ENCODE measurements at regions not wholly inside any gene's neighbourhood (a gene's known extent, or its start where the extent isn't known, plus 50 kb on each side); places are given as distances from the start of the nearest gene placed in this dataset.
"Not testable (repeated sequence)": the region's sequence is repeated elsewhere in the genome, so short reads cannot be mapped to it uniquely, and the experiment has no call there.

GRCh38 chr3:26505399-26505798 is 117.2 kb upstream of the LRRC3B start:
- no peak for DNase-seq (ENCODE audit: low spot score)
- TF ChIP-seq, protein P1, sequence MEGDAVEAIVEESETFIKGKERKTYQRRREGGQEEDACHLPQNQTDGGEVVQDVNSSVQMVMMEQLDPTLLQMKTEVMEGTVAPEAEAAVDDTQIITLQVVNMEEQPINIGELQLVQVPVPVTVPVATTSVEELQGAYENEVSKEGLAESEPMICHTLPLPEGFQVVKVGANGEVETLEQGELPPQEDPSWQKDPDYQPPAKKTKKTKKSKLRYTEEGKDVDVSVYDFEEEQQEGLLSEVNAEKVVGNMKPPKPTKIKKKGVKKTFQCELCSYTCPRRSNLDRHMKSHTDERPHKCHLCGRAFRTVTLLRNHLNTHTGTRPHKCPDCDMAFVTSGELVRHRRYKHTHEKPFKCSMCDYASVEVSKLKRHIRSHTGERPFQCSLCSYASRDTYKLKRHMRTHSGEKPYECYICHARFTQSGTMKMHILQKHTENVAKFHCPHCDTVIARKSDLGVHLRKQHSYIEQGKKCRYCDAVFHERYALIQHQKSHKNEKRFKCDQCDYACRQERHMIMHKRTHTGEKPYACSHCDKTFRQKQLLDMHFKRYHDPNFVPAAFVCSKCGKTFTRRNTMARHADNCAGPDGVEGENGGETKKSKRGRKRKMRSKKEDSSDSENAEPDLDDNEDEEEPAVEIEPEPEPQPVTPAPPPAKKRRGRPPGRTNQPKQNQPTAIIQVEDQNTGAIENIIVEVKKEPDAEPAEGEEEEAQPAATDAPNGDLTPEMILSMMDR (IDR thresholded peaks at IDR 0.05; ENCODE audit: borderline replicate concordance, control extremely low read depth, extremely low read depth, insufficient read depth, missing control alignments) = no peak
- in situ Hi-C loops (cut with MboI; ENCODE audit: low sequenced_read_pairs, unreplicated experiment) = no loop called here

DNA sequence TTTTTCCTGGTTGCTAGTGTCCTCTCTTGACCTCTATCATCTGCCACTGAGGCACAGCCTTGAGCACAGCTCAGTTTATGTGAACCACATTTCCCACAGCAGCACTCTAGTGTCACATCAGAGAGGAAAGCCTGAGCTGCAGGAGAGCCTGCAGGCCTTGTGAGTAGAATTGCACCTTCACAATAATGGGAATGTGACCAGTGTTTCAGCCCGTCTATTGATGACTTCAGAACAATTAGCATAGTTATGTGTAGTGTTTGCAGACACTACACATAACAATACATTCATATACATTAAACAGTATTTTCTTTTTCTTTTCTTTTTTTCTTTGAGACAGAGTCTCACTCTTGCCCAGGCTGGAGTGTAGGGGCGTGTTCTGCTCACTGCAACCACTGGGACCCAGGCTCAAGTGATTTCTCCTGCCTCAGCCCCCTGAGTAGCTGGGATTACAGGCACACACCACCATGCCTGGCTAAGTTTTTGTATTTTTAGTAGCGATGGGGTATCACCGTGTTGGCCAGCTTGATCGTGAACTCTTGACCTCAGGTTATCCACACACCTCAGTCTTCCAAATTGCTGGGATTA is 108.0 kb upstream of the LRRC3B start:
- DNase-seq (ENCODE audit: low spot score); in situ Hi-C loops (cut with MboI; ENCODE audit: low sequenced_read_pairs, unreplicated experiment): not testable (repeated sequence)

GRCh38 chr3:26515351-26515750 is 107.2 kb upstream of the LRRC3B start:
- in situ Hi-C loops (cut with MboI; ENCODE audit: low sequenced_read_pairs, unreplicated experiment) = no loop called here
- TF ChIP-seq, protein P1 (IDR thresholded peaks at IDR 0.05; ENCODE audit: borderline replicate concordance, control extremely low read depth, extremely low read depth, insufficient read depth, missing control alignments) = no peak
- no peak for DNase-seq (ENCODE audit: low spot score)

DNA sequence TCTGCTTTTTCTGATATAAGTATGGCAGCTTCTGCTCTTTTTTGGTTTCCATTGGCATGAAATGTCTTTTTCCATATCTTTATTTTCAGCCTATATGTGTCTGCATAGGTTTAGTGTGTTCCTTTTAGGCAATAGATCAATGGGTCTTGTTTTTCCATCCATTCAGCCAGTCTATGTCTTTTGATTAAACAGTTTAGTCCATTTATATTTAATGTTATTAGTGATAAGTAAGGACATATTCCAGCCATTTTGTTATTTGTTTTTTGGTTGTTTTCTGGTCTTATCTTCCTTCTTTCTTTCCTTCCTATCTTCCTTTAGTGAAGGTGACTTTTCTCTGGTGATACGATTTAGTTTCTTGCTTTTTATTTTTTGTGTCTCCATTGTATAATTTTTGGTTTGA is 101.3 kb upstream of the LRRC3B start:
- no peak for DNase-seq (ENCODE audit: low spot score)
- TF ChIP-seq, protein P1 (IDR thresholded peaks at IDR 0.05; ENCODE audit: borderline replicate concordance, control extremely low read depth, extremely low read depth, insufficient read depth, missing control alignments) = no peak
- in situ Hi-C loops (cut with MboI; ENCODE audit: low sequenced_read_pairs, unreplicated experiment) = no loop called here

GRCh38 chr3:26522919-26523318 is 99.7 kb upstream of the LRRC3B start:
- no peak for DNase-seq (ENCODE audit: low spot score)
- in situ Hi-C loops (cut with MboI; ENCODE audit: low sequenced_read_pairs, unreplicated experiment) = no loop called here
- TF ChIP-seq, protein P1 (IDR thresholded peaks at IDR 0.05; ENCODE audit: borderline replicate concordance, control extremely low read depth, extremely low read depth, insufficient read depth, missing control alignments) = no peak

DNA sequence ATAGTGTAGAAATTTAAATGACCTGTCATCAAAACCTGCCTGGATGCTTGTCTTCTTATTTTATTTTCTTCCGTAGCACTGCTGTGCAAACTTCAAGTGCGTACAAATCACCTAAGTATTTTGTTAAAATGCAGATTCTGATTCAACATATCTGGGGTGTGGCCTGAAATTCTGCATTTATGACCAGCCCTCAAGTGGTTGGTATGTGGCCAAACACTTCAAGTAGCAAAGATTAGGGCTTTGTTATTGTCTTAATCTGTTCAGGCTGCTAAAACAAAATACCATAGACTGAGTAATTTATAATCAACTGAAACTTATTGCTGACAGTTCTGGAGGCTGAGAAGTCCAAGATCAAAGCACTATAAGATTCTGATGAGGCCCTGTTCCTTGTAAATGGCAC is 97.6 kb upstream of the LRRC3B start:
- no peak for DNase-seq (ENCODE audit: low spot score)
- in situ Hi-C loops (cut with MboI; ENCODE audit: low sequenced_read_pairs, unreplicated experiment) = no loop called here
- TF ChIP-seq, protein P1 (IDR thresholded peaks at IDR 0.05; ENCODE audit: borderline replicate concordance, control extremely low read depth, extremely low read depth, insufficient read depth, missing control alignments) = no peak

GRCh38 chr3:26535151-26535550 is 87.4 kb upstream of the LRRC3B start:
- TF ChIP-seq, protein P1 (IDR thresholded peaks at IDR 0.05; ENCODE audit: borderline replicate concordance, control extremely low read depth, extremely low read depth, insufficient read depth, missing control alignments) = no peak
- DNase-seq (ENCODE audit: low spot score) = no peak
- in situ Hi-C loops (cut with MboI; ENCODE audit: low sequenced_read_pairs, unreplicated experiment) = no loop called here
